ENCODE measurements at regions not wholly inside any gene's neighbourhood (a gene's known extent, or its start where the extent isn't known, plus 50 kb on each side); places are given as distances from the start of the nearest gene placed in this dataset.

GRCh38 chr4:157882901-157883300 lies 289.9 kb downstream of the GASK1B start:
- TF ChIP-seq EZH2 (IDR thresholded peaks at IDR 0.05; ENCODE audit: low read depth) (no peak), CTCF (conservative IDR thresholded peaks at IDR 0.05) (no peak)

Measured in PC-9 (cell line).